Left lung (tissue), 4 donors: ENCODE measurements at regions not wholly inside any gene's neighbourhood (a gene's known extent, or its start where the extent isn't known, plus 50 kb on each side); places are given as distances from the start of the nearest gene placed in this dataset.

ENCODE experiments used
- ATAC-seq: fragments of 200-7000 bp; cut with Tn5 transposase; one replicate; pipeline ENCODE4 v1.9.1; 2020; ENCODE audit warnings: moderate library complexity
- DNase-seq, 4 donors: peaks; one replicate each; pipeline ENCODE4 v3.0.0-alpha.2; 2013 to 2020
- H3K27ac ChIP-seq, 2 donors: fragments of 200-600 bp; sonication (generic) in 1 of 2; one replicate each; pipeline versions ENCODE4 v1.5.0 to v1.8.0; 2020 to 2021
- H3K27me3 ChIP-seq, 2 donors: fragments of 200-600 bp; sonication (generic) in 1 of 2; one replicate each; pipeline versions ENCODE4 v1.5.0 to v1.8.0; 2020 to 2021
- H3K36me3 ChIP-seq, 2 donors: fragments of 200-600 bp; sonication (generic) in 1 of 2; one replicate each; pipeline versions ENCODE4 v1.5.0 to v1.8.0; 2020 to 2021
- H3K4me1 ChIP-seq, 2 donors: fragments of 200-600 bp; one replicate each; pipeline ENCODE4 v1.8.0; 2021
- H3K4me3 ChIP-seq, 2 donors: fragments of 200-600 bp; sonication (generic) in 1 of 2; one replicate each; pipeline versions ENCODE4 v1.5.0 to v1.8.0; 2020 to 2021; ENCODE audit warnings: mild to moderate bottlenecking in 1 of 2
- H3K9me3 ChIP-seq, 2 donors: fragments of 200-600 bp; sonication (generic) in 1 of 2; one replicate each; pipeline versions ENCODE4 v1.5.0 to v1.8.0; 2020 to 2021
- CTCF ChIP-seq, 2 donors: fragments of 200-600 bp; sonication (generic) in 1 of 2; IDR thresholded peaks; one replicate each; pipeline versions ENCODE4 v1.5.0 to v1.8.0; 2021; ENCODE audit warnings: antibody characterized with exemption in 2 of 2
- intact Hi-C, 2 donors: fragments of 100-400 bp; cut with DNase I; formaldehyde crosslinking; loops; one replicate each; pipeline versions ENCODE4 v1.11.2 to v1.14.2; 2022
- donor health status: DM: no; HTN: yes; CAD: no.
- donor health status: DM: no; HTN: no; CAD: no.

GRCh38 chr4:127559981-127560380 is 72.8 kb upstream of the INTU start:
- Histone ChIP-seq H3K9me3 (no peaks in the 10 kb centered on the region), H3K27ac (no peak overlapping the region), H3K4me1 (no peaks in the 10 kb centered on the region), H3K27me3 (no peaks in the 10 kb centered on the region), H3K36me3 (no peaks in the 10 kb centered on the region), H3K4me3 (no peak overlapping the region)
- TF ChIP-seq CTCF (IDR thresholded peaks at IDR 0.05): no peak
- no peak for DNase-seq
- intact Hi-C loops: no loop called here
- ATAC-seq: no peak

- Histone ChIP-seq H3K4me3 (no peak overlapping the region), H3K27ac (no peak overlapping the region), H3K36me3 (no peaks in the 10 kb centered on the region), H3K4me1 (no peaks in the 10 kb centered on the region), H3K27me3 (no peaks in the 10 kb centered on the region), H3K9me3 (no peaks in the 10 kb centered on the region)
- intact Hi-C loops: no loop called here
- no peak for ATAC-seq
- no peak for TF ChIP-seq CTCF (IDR thresholded peaks at IDR 0.05)
- no peak for DNase-seq
Observed at GRCh38 chr4:127560755-127561154, 72.0 kb upstream of the INTU start.

GRCh38 chr4:127574643-127575042 is 58.1 kb upstream of the INTU start:
- no peak for TF ChIP-seq CTCF (IDR thresholded peaks at IDR 0.05)
- Histone ChIP-seq H3K27me3 (no peaks in the 10 kb centered on the region), H3K4me1 (no peaks in the 10 kb centered on the region), H3K36me3 (no peaks in the 10 kb centered on the region), H3K9me3 (no peaks in the 10 kb centered on the region), H3K4me3 (no peak overlapping the region), H3K27ac (no peak overlapping the region)
- intact Hi-C loops: no loop called here
- DNase-seq: no peak
- no peak for ATAC-seq

- Histone ChIP-seq H3K36me3 (no peaks in the 10 kb centered on the region), H3K27me3 (no peaks in the 10 kb centered on the region), H3K4me3 (no peak overlapping the region), H3K9me3 (no peaks in the 10 kb centered on the region), H3K4me1 (no peaks in the 10 kb centered on the region), H3K27ac (no peak overlapping the region)
- ATAC-seq (no peak), DNase-seq (no peak)
- intact Hi-C loops: no loop called here
- no peak for TF ChIP-seq CTCF (IDR thresholded peaks at IDR 0.05)
Observed at GRCh38 chr4:127575888-127576287, 56.9 kb upstream of the INTU start.

- H3K4me1 ChIP-seq: no peaks in the 10 kb centered on the region
- H3K9me3 ChIP-seq: no peaks in the 10 kb centered on the region
- H3K27ac ChIP-seq: no peak overlapping the region
- no peak for TF ChIP-seq CTCF (IDR thresholded peaks at IDR 0.05)
- no peak for ATAC-seq
- no peak overlapping the region for H3K4me3 ChIP-seq
- intact Hi-C loops: no loop called here
- DNase-seq: no peak
- no peaks in the 10 kb centered on the region for H3K36me3 ChIP-seq
- H3K27me3 ChIP-seq: no peaks in the 10 kb centered on the region
Observed at GRCh38 chr4:127578491-127578890, 54.3 kb upstream of the INTU start.
